RWPE2 (cell line): ENCODE measurements at regions not wholly inside any gene's neighbourhood (a gene's known extent, or its start where the extent isn't known, plus 50 kb on each side); places are given as distances from the start of the nearest gene placed in this dataset.

Source experiments
- ATAC-seq: fragments of 200-7000 bp; cut with Tn5 transposase; 3 replicates; pipeline ENCODE4 v1.9.1; 2021; ENCODE audit warnings: low read depth
- DNase-seq: peaks from one replicate; pipeline ENCODE4 v3.0.0-alpha.2; 2020; ENCODE audit warnings: low spot score
- H3K27ac ChIP-seq: fragments of 450-650 bp; 2 replicates; pipeline ENCODE4 v1.5.1; 2017; ENCODE audit warnings: mild to moderate bottlenecking; ENCODE audit not compliant: poor library complexity, severe bottlenecking
- H3K27me3 ChIP-seq: fragments of 250-450 bp; sonication (Bioruptor Pico); 2 replicates; pipeline ENCODE4 v1.5.1; 2021; ENCODE audit warnings: mild to moderate bottlenecking, moderate library complexity; ENCODE audit not compliant: insufficient read depth, poor library complexity, severe bottlenecking
- H3K36me3 ChIP-seq: fragments of 250-450 bp; sonication (Bioruptor Pico); 2 replicates; pipeline ENCODE4 v1.5.1; 2020; ENCODE audit warnings: low read depth, mild to moderate bottlenecking, moderate library complexity
- H3K4me1 ChIP-seq: fragments of 250-450 bp; sonication (Bioruptor Pico); 2 replicates; pipeline ENCODE4 v1.5.1; 2021; ENCODE audit warnings: mild to moderate bottlenecking, moderate library complexity; ENCODE audit not compliant: insufficient read depth, poor library complexity, severe bottlenecking
- H3K4me3 ChIP-seq: fragments of 250-450 bp; sonication (Bioruptor Pico); 2 replicates; pipeline ENCODE4 v1.5.1; 2021; ENCODE audit warnings: mild to moderate bottlenecking, moderate library complexity; ENCODE audit not compliant: severe bottlenecking
- H3K9me3 ChIP-seq: fragments of 250-450 bp; sonication (Bioruptor Pico); 2 replicates; pipeline ENCODE4 v1.5.1; 2021; ENCODE audit warnings: mild to moderate bottlenecking, moderate library complexity; ENCODE audit not compliant: severe bottlenecking
- TF ChIP-seq, protein P1 (sequence below): fragments of 450-650 bp; IDR thresholded peaks from one replicate; pipeline ENCODE4 v1.5.1; 2017; ENCODE audit warnings: mild to moderate bottlenecking, moderate library complexity; ENCODE audit not compliant: poor library complexity, severe bottlenecking

DNA sequence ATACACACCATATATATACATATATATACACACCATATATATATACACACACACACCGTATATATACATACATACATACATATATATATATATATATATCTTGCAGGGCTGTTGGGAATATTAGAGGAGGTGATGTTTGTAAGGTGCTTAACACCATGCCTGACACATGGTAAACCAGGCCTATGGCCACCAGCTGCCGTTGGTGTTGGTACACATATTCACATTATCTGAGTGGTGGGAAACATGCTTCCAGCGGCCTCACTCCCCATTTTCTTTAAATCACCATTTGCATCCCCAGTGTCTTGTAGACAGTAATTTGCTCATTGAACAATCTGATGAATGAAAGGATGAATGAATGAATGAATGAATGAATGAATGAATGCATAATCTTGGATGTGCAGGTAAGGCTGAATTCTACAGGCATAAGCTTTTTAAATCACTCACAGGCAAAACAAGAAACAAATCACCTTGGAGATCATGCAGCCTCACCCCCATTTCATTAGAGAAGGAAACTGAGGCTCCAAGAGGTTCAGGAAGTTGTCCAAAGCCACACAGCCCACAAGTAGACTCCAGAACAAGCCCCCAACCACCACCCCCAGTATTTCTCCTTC is 527.8 kb downstream of the MIAT start:
- Histone ChIP-seq H3K4me3 (no peak overlapping the region), H3K4me1 (no peaks in the 10 kb centered on the region), H3K36me3 (no peaks in the 10 kb centered on the region), H3K27ac (no peak overlapping the region), H3K9me3 (no peaks in the 10 kb centered on the region), H3K27me3 (no peaks in the 10 kb centered on the region)
- ATAC-seq, result no peak
- TF ChIP-seq, protein P1, sequence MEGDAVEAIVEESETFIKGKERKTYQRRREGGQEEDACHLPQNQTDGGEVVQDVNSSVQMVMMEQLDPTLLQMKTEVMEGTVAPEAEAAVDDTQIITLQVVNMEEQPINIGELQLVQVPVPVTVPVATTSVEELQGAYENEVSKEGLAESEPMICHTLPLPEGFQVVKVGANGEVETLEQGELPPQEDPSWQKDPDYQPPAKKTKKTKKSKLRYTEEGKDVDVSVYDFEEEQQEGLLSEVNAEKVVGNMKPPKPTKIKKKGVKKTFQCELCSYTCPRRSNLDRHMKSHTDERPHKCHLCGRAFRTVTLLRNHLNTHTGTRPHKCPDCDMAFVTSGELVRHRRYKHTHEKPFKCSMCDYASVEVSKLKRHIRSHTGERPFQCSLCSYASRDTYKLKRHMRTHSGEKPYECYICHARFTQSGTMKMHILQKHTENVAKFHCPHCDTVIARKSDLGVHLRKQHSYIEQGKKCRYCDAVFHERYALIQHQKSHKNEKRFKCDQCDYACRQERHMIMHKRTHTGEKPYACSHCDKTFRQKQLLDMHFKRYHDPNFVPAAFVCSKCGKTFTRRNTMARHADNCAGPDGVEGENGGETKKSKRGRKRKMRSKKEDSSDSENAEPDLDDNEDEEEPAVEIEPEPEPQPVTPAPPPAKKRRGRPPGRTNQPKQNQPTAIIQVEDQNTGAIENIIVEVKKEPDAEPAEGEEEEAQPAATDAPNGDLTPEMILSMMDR, result no peak
- no peak for DNase-seq

GRCh38 chr22:27185760-27186302 is 528.4 kb downstream of the MIAT start:
- TF ChIP-seq, protein P1, result no peak
- DNase-seq, result no peak
- no peak overlapping the region for H3K4me3 ChIP-seq

DNA sequence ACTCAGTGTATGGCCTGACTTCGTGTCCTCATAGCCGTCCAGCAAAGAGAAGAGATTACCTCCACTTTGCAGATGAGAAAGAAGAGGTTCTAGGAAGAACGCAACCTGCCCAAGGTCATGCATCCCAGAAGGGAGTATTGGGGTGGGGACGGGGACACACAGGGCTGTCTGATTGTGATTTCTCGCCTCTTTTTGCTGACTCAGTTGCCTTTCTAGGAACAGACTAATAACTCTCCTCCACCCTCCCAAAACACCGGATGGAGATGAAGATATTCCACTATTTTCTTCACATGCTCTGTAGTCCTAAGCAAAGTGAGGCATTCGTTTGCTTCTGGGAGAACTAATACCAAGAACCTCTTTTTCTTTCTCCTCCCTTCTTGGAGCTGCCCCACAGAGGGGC is 529.3 kb downstream of the MIAT start:
- Histone ChIP-seq H3K4me1 (no peaks in the 10 kb centered on the region), H3K27ac (no peak overlapping the region), H3K36me3 (no peaks in the 10 kb centered on the region), H3K27me3 (no peaks in the 10 kb centered on the region), H3K9me3 (no peaks in the 10 kb centered on the region), H3K4me3 (no peak overlapping the region)
- TF ChIP-seq, protein P1, result no peak
- DNase-seq (no peak), ATAC-seq (no peak)

More at GRCh38 chr22:27185760-27186302, 528.4 kb downstream of the MIAT start:
- no peak for ATAC-seq
- no peaks in the 10 kb centered on the region for H3K4me1 ChIP-seq
- H3K36me3 ChIP-seq, result no peaks in the 10 kb centered on the region
- H3K27ac ChIP-seq, result no peak overlapping the region
- no peaks in the 10 kb centered on the region for H3K27me3 ChIP-seq
- H3K9me3 ChIP-seq, result no peaks in the 10 kb centered on the region

DNA sequence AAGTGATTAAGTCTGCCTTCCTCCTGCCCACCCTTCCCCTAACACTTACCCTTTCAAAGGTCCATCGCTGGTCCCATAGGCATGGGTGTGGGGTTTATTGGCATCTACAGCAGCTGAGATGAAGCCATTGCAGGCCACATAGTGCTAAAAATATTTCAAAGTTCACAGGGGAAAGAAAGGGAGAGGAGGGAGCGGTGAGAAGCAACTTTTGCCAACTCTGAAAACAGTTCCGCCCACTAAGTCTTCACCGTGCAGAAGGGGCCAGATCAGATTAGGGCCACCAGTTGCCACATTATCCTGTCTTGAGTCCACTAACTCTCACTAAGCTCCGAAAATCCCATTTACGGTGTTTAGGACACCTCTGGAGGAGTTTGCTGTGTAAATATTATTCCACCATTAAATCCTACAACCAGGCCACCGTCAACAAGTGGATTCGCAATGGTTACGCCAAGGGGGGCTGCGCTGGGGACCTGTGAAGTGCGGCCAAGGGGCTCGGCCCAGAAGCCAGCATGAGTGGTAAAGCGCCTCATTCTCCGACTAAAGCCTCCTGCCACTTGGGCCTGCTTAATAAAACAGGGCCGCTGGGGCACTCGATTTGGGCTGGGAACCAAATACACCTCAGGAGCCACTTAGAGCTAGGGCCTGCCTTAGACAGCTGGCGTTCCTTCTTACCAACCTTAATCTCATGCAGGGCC is 534.9 kb downstream of the MIAT start:
- Histone ChIP-seq H3K4me1 (peaks cover 8% of the 10 kb centered on the region), H3K9me3 (no peaks in the 10 kb centered on the region), H3K36me3 (no peaks in the 10 kb centered on the region), H3K4me3 (no peak overlapping the region), H3K27me3 (no peaks in the 10 kb centered on the region), H3K27ac (no peak overlapping the region)
- DNase-seq (no peak), ATAC-seq (no peak)
- TF ChIP-seq, protein P1, result no peak

DNA sequence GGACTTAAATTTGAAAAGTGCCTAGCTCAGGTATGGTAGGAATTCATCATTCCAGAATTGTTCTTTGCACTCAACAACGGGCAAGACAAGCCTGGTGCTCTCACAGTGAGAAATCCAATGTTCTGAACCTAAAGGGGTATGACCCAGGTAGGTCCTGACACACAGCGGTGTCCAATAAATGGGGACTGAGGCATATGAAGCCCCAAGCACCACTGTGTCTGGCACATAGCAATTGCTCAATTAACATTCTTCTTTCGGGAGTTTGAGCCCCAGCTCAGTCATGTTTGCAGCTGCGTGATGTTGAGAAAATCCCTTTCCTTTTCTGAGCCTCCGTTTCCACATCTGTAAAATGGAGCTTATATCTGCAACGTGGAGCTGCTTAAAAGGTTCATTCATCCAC is 535.8 kb downstream of the MIAT start:
- H3K27ac ChIP-seq, result no peak overlapping the region
- TF ChIP-seq, protein P1, result no peak
- DNase-seq, result no peak
- H3K27me3 ChIP-seq, result no peaks in the 10 kb centered on the region
- H3K4me3 ChIP-seq, result no peak overlapping the region
- H3K36me3 ChIP-seq, result no peaks in the 10 kb centered on the region
- ATAC-seq, result no peak
- peaks cover 8% of the 10 kb centered on the region for H3K4me1 ChIP-seq
- no peaks in the 10 kb centered on the region for H3K9me3 ChIP-seq
